ENCODE measurements at regions not wholly inside any gene's neighbourhood (a gene's known extent, or its start where the extent isn't known, plus 50 kb on each side); places are given as distances from the start of the nearest gene placed in this dataset.

DNA sequence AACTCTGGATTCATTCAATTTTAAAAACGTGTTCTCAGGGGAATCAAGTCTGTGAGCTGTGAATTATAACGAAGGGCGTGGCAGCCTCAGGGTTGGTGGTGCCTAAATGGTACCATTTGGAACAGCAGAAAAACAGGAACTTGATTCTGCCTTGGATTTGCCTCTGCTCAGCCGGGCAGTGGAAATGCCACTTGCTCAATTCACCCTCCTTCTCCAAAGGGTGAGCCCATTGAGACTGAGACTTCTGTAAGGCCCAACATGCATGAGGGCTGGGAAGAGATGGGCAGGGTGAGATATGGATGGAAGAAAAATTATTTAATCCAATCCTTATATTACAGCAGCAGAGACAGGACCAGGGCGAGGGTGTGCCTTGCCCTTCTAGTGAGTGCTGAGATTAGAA, 107.1 kb upstream of the HABP2 start:
- H3K36me3 Mint-ChIP-seq = no peaks in the 10 kb centered on the region
- H3K4me1 Mint-ChIP-seq = no peaks in the 10 kb centered on the region
- no peaks in the 10 kb centered on the region for H3K9me3 Mint-ChIP-seq
- peaks cover 3 to 5% (median 5%) of the 10 kb centered on the region in 3 donors for H3K27me3 Mint-ChIP-seq (ENCODE audit: low read depth in 3 of 3)
- H3K27ac Mint-ChIP-seq = no peak overlapping the region
- no peak for DNase-seq
- H3K4me3 Mint-ChIP-seq = no peak overlapping the region

GRCh38 chr10:113446739-113447138, 106.1 kb upstream of the HABP2 start:
- no peaks in the 10 kb centered on the region for H3K36me3 Mint-ChIP-seq
- no peak for DNase-seq
- H3K9me3 Mint-ChIP-seq = no peaks in the 10 kb centered on the region
- no peaks in the 10 kb centered on the region for H3K4me1 Mint-ChIP-seq
- H3K27me3 Mint-ChIP-seq (ENCODE audit: low read depth in 3 of 3) = peaks cover 3 to 8% (median 4%) of the 10 kb centered on the region in 3 donors
- no peak overlapping the region for H3K4me3 Mint-ChIP-seq
- no peak overlapping the region for H3K27ac Mint-ChIP-seq

- no peak overlapping the region for H3K27ac Mint-ChIP-seq
- no peaks in the 10 kb centered on the region for H3K9me3 Mint-ChIP-seq
- H3K36me3 Mint-ChIP-seq = no peaks in the 10 kb centered on the region
- H3K4me3 Mint-ChIP-seq = no peak overlapping the region
- no peaks in the 10 kb centered on the region for H3K4me1 Mint-ChIP-seq
- DNase-seq = no peak
- peaks cover 3 to 8% (median 4%) of the 10 kb centered on the region in 3 donors for H3K27me3 Mint-ChIP-seq (ENCODE audit: low read depth in 3 of 3)
These were observed 105.6 kb upstream of the HABP2 start for GRCh38 chr10:113447278-113447677.

DNA sequence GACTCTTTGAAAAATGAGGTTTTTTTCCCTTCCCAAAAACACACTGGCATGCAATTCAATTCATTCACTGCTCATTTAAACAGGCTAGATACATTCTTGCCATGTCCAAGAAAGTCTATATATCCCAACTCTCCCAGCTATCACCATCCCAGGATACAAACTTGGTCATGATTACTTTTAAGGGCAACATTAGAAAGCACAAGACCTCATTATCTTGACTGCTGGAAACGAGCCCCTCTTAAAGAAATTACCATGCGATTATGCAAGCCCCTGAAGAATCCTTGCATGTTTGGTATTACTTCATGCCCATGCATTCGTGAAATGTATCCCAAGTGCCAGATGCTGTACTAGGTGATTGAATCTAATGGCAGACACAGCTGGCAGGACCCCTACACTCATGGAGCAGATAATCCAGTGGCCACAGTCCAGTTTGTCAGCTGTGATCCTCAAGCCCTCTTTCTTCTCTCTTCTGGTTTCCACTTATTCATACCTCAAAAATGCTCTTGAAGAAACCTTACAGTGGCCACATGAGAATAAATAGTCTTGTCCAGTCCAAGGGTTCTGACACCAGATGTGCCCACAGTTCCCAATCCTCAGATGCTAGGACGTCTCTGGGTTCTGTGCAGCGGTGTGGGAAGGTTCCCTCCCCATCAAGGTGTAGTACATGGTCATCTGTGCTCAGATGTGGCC, 103.7 kb upstream of the HABP2 start:
- H3K27me3 Mint-ChIP-seq (ENCODE audit: low read depth in 3 of 3) = peaks cover 0 to 12% (median 3%) of the 10 kb centered on the region in 3 donors
- DNase-seq = no peak
- no peaks in the 10 kb centered on the region for H3K9me3 Mint-ChIP-seq
- H3K4me1 Mint-ChIP-seq = no peaks in the 10 kb centered on the region
- H3K36me3 Mint-ChIP-seq = no peaks in the 10 kb centered on the region
- H3K4me3 Mint-ChIP-seq = no peak overlapping the region
- no peak overlapping the region for H3K27ac Mint-ChIP-seq

DNA sequence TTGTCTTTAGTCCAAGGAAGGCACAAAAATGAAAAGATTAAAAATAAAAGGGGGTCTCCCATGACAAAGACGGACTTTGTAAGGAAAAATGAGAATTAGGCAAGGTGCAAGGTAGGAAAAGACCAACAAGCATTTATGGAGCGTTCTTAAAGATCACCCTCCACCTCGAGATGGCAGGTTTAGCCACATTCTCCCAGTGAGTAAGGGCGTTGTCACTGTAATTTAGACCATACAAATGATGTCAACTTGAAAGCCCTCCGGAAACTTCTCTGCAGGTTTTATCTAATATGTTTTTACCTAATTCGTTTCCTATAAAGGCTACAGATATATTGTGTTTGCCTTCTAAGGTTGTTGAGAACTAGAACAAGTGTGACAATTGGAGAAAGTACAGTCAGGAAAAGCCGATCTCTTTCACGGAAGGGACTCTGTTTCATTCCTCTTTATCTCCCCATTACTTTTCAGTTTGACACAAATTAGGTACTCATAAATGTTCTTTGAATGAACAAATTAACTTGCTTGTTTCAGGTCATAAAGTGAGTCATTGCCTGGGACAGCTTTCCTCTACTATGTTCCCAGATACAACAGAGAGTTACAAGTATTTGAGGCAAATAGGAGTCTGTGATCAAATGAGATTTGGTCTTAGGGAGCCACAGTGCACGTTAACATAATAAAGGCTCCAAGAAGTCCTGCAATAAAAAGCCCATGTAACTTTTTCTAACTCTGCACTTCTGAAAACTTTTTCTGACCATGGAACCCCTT, 102.6 kb upstream of the HABP2 start:
- Mint-ChIP-seq H3K4me3 (no peak overlapping the region), H3K27ac (no peak overlapping the region), H3K36me3 (no peaks in the 10 kb centered on the region), H3K9me3 (no peaks in the 10 kb centered on the region), H3K4me1 (no peaks in the 10 kb centered on the region), H3K27me3 (ENCODE audit: low read depth in 3 of 3) (peaks cover 0 to 9% (median 3%) of the 10 kb centered on the region in 3 donors)
- DNase-seq = no peak

DNA sequence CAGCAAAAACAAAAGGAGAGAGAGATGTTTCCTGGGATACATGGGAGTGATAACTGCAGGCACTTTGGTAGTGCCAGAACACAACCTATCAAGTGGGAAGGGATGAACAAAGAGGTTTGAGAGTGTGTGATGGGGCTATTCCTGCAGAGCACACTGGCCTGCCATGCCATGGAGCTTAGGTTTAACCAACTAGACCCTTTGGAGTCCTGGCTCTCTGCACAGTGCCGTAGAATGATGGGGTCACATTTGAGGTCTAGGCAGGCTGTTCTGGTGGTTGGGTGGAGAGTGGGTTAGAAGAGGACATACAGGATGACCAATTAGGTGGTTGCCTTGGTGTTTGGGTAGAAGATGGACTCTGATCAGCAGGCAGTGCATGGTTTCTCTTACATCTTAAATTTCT, 101.9 kb upstream of the HABP2 start:
- H3K9me3 Mint-ChIP-seq = no peaks in the 10 kb centered on the region
- H3K4me3 Mint-ChIP-seq = no peak overlapping the region
- H3K36me3 Mint-ChIP-seq = no peaks in the 10 kb centered on the region
- no peak for DNase-seq
- no peaks in the 10 kb centered on the region for H3K4me1 Mint-ChIP-seq
- no peak overlapping the region for H3K27ac Mint-ChIP-seq
- H3K27me3 Mint-ChIP-seq (ENCODE audit: low read depth in 3 of 3) = peaks cover 0 to 9% (median 3%) of the 10 kb centered on the region in 3 donors

DNA sequence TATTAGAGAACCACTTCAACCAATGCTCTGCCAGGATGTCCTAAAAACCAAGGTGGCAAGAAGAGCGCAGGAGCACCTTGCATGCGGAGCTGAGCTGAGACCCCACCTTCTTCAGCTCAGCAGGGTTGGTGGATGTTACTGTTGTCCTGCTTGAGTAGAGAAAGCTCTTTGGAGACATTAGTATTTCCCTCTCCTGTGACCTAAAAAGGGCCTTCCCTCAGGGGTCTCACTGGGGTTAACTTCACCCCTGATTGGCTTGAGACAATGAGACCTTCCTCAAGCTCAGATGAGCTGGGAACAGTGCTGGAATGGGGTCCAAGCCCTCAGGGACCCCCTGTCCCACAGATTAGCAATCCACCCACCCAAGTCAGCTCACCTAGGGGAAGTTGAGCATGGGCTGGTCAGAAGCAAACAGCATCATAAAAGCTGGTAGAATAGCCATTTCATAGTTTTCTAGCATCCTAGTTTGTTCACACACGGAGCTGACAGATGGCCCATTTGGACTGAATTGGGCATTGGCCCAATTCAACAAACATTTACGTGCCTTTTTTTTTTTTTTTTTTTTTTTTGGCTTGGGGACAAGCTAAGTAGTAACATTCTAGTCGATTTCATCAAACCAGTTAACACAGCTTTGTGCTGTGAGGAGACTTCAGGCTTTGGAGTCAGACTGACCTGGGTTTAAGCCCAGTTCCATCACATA, 100.6 kb upstream of the HABP2 start:
- Mint-ChIP-seq H3K27ac (no peak overlapping the region), H3K4me1 (no peaks in the 10 kb centered on the region), H3K4me3 (no peak overlapping the region), H3K36me3 (no peaks in the 10 kb centered on the region), H3K9me3 (no peaks in the 10 kb centered on the region), H3K27me3 (ENCODE audit: low read depth in 3 of 3) (peaks cover 0 to 9% (median under 1%) of the 10 kb centered on the region in 3 donors)
- no peak for DNase-seq

GRCh38 chr10:113453351-113453750, 99.5 kb upstream of the HABP2 start:
- H3K4me1 Mint-ChIP-seq = no peaks in the 10 kb centered on the region
- H3K4me3 Mint-ChIP-seq = no peak overlapping the region
- H3K36me3 Mint-ChIP-seq = no peaks in the 10 kb centered on the region
- no peaks in the 10 kb centered on the region for H3K9me3 Mint-ChIP-seq
- peaks cover 0 to 9% (median 2%) of the 10 kb centered on the region in 3 donors for H3K27me3 Mint-ChIP-seq (ENCODE audit: low read depth in 3 of 3)
- no peak for DNase-seq
- H3K27ac Mint-ChIP-seq = no peak overlapping the region

DNA sequence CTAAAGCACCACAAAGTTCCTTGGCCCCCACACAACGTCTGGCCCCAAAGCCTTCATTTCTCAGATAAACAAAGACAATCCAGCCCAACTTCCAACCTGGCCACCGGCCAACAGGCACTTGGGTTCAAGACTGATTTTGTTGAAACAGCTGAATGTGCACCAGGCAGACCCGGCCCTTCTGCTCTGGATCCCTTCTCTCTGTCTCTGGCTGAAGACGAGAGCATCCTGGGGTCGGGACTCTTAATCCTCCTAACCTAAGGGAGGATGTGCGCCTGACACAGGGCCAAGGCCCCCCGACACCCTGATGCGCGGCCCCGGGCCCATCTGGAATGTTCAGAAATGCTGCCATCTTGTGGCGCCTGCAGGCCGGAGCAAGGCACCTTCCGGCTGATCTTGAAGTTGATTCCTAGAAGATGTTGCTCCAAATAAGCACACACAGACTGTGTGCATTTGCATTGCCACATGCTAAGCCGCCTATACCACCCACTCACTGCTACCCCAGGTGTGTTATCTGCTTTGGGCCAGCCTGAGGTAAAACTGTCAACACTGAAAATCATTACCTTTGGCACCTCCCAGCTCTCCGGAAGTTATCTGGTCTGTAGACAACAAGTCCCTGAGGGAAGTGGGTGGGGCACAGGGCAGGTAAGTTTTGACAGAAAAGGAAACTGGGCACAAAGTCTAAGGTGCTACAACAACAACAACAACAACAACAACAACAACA, 98.4 kb upstream of the HABP2 start:
- no peaks in the 10 kb centered on the region for H3K36me3 Mint-ChIP-seq
- no peaks in the 10 kb centered on the region for H3K4me1 Mint-ChIP-seq
- no peak for DNase-seq
- H3K9me3 Mint-ChIP-seq = no peaks in the 10 kb centered on the region
- peaks cover 0 to 9% (median 2%) of the 10 kb centered on the region in 3 donors for H3K27me3 Mint-ChIP-seq (ENCODE audit: low read depth in 3 of 3)
- no peak overlapping the region for H3K4me3 Mint-ChIP-seq
- no peak overlapping the region for H3K27ac Mint-ChIP-seq

DNA sequence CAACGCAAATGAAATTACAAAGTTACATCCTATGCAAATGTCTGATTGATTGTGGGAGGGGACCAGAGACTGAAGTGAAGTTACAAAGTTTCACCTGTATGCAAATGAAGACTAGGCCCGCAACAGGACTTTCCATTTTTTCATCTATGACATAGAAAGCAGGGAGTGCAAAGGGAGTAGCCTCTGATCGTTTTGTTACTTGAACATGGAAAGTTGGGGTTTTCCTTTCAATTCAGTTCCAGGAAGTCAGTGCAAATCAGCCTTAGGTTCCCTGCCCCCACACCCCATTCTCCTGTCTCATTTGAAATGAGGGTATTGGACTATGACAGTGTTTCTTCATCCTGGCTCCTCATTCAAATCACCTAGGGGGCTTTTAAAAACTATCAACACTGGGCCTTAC, 96.9 kb upstream of the HABP2 start:
- DNase-seq = no peak
- H3K4me1 Mint-ChIP-seq = no peaks in the 10 kb centered on the region
- H3K36me3 Mint-ChIP-seq = no peaks in the 10 kb centered on the region
- H3K9me3 Mint-ChIP-seq = no peaks in the 10 kb centered on the region
- no peak overlapping the region for H3K27ac Mint-ChIP-seq
- no peak overlapping the region for H3K4me3 Mint-ChIP-seq
- H3K27me3 Mint-ChIP-seq (ENCODE audit: low read depth in 3 of 3) = peaks cover 0 to 9% (median 2%) of the 10 kb centered on the region in 3 donors

DNA sequence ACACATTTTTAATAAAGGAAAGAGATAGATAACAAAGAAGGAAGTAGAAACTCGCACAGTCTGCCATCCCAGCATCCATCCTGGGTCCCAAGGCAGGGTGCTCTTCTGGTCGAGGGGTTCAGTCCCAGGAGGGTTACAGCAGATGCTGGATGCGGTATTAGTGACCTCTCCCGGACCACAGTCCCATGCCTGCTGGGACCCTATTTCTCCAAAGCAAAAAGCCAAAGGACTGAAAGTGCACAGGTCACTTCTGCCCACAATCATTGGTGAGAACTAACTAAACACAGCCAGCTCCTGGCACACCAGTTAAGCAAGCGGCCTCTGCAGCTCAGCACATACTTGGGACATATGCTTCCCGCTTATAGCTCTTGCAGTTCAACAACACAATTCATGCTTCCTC, 96.1 kb upstream of the HABP2 start:
- Mint-ChIP-seq H3K36me3 (no peaks in the 10 kb centered on the region), H3K27me3 (ENCODE audit: low read depth in 3 of 3) (peaks cover 0 to 9% (median 5%) of the 10 kb centered on the region in 3 donors), H3K4me3 (no peak overlapping the region), H3K9me3 (no peaks in the 10 kb centered on the region), H3K4me1 (no peaks in the 10 kb centered on the region), H3K27ac (no peak overlapping the region)
- no peak for DNase-seq

- peaks cover 0 to 9% (median 5%) of the 10 kb centered on the region in 3 donors for H3K27me3 Mint-ChIP-seq (ENCODE audit: low read depth in 3 of 3)
These were observed 95.4 kb upstream of the HABP2 start for GRCh38 chr10:113457408-113457807.

GRCh38 chr10:113458451-113458850, 94.4 kb upstream of the HABP2 start:
- no peak overlapping the region for H3K4me3 Mint-ChIP-seq
- H3K4me1 Mint-ChIP-seq = no peaks in the 10 kb centered on the region
- H3K36me3 Mint-ChIP-seq = no peaks in the 10 kb centered on the region
- no peaks in the 10 kb centered on the region for H3K9me3 Mint-ChIP-seq
- H3K27ac Mint-ChIP-seq = no peak overlapping the region
- peaks cover 3 to 9% (median 5%) of the 10 kb centered on the region in 3 donors for H3K27me3 Mint-ChIP-seq (ENCODE audit: low read depth in 3 of 3)
- no peak for DNase-seq

More at GRCh38 chr10:113457408-113457807, 95.4 kb upstream of the HABP2 start:
- Mint-ChIP-seq H3K4me3 (no peak overlapping the region), H3K36me3 (no peaks in the 10 kb centered on the region), H3K4me1 (no peaks in the 10 kb centered on the region), H3K27ac (no peak overlapping the region), H3K9me3 (no peaks in the 10 kb centered on the region)
- DNase-seq = no peak

- H3K36me3 Mint-ChIP-seq = no peaks in the 10 kb centered on the region
- H3K27me3 Mint-ChIP-seq (ENCODE audit: low read depth in 3 of 3) = peaks cover 3 to 5% (median 5%) of the 10 kb centered on the region in 3 donors
- no peaks in the 10 kb centered on the region for H3K9me3 Mint-ChIP-seq
These were observed 93.9 kb upstream of the HABP2 start for GRCh38 chr10:113458944-113459343.

More at GRCh38 chr10:113458944-113459343, 93.9 kb upstream of the HABP2 start:
- Mint-ChIP-seq H3K4me3 (no peak overlapping the region), H3K27ac (no peak overlapping the region), H3K4me1 (no peaks in the 10 kb centered on the region)
- DNase-seq = no peak

All from immature natural killer cell (primary cell).